Stimulated activated CD4-positive, alpha-beta T cell treated with anti-CD3 and anti-CD28 coated beads, TNF-alpha, amount 100 ng/mL, for 1 hour (primary cell): ENCODE measurements at regions not wholly inside any gene's neighbourhood (a gene's known extent, or its start where the extent isn't known, plus 50 kb on each side); places are given as distances from the start of the nearest gene placed in this dataset.
"Not testable (repeated sequence)": the region's sequence is repeated elsewhere in the genome, so short reads cannot be mapped to it uniquely, and the experiment has no call there.

Experiments
- DNase-seq, 3 donors: peaks; one replicate each; pipeline ENCODE4 v3.0.0-alpha.2; 2020; ENCODE audit warnings: low read depth in 3 of 3, low spot score in 1 of 3

DNA sequence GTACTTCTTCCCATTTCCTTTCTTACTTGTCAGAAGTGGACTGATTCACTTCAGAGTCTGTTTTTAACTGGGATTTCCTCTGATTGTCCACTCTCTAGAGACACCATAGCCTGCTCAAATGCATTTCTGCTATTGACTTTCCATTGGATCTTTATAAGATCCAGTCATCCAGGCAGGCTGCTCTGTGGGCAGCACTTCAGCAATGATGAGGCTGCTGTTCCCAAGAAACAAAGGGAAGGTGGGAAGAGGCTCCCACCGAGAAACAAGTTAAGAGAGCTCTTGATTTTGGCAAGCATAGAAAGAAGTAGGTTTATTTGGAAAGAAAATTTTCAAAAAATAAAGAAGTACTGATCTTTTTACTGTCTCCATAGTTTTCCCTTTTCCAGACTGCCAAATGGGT is 125.8 kb upstream of the STARD13 start:
- DNase-seq = no peak

DNA sequence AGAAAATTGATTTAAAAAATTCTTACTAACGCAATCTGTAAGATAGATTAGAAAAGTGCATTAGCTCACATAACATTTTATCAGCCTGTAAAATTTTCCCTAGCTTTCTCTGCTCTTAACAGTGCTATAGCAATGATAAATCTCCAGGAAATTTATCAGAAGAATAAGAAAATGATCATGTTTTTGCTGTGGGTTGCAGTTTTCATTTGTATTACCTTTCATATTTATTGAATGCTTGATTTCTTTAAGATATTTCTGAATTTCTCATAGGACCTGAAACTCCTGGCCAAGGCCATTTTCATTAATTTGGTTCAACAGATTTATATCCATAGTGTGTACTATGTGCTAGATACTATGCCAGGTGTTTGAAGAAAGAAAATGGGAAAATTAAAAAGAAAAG is 130.3 kb upstream of the STARD13 start:
- no peak for DNase-seq

DNA sequence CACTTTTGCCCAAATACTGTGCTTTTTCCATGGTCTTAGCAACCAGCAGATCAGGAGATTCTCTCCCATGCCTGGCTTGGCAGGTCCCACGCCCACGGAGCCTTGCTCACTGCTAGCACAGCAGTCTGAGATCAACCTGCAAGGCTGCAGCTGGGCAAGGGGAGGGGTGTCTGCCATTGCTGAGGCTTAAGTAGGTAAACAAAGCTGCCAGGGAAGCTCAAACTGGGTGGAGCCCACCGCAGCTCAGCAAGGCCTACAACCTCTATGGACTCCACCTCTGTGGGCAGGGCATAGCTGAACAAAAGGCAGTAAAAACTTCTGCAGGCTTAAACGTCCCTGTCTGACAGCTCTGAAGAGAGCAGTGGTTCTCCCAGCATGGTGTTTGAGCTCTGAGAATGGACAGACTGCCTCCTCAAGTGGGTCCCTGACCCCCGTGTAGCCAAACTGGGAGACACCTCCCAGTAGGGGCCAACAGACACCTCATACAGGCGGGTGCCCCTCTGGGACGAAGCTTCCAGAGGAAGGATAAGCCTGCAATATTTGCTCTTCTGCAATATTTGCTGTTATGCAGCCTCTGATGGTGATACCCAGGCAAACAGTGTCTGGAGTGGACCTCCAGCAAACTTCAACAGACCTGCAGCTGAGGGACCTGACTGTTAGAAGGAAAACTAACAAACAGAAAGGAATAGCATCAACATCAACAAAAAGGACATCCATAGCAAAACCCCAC is 132.8 kb upstream of the STARD13 start:
- DNase-seq = not testable (repeated sequence)

DNA sequence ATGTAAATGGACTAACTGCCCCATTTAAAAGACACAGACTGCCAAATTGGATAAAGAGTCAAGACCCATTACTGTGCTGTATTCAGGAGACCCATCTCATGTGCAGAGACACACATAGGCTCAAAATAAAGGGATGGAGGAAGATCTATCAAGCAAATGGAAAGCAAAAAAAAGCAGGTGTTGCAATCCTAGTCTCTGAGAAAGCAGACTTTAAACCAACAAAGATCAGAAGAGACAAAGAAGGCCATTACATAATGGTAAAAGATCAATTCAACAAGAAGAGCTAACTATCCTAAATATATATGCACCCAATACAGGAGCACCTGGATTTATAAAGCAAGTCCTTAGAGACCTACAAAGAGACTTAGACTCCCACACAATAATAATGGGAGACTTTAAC is 134.6 kb upstream of the STARD13 start:
- DNase-seq = not testable (repeated sequence)

DNA sequence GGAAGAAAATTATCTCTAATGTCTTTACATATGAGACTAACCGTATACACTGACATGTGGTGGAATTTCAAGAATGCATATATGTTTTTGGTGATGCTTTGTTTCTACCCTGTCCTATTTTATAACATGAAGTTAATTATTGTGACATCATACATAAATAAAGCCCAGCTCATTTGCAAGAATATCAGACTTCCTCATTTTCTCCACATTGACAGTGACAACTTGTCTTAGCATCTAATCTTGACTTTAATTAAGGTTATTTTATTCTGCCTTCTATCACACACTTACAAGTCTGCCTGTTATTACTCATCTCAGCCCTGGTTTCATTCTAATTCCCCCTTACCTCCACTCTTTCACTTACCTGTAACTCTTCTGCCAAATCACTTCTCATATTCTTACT is 140.6 kb upstream of the STARD13 start:
- no peak for DNase-seq

DNA sequence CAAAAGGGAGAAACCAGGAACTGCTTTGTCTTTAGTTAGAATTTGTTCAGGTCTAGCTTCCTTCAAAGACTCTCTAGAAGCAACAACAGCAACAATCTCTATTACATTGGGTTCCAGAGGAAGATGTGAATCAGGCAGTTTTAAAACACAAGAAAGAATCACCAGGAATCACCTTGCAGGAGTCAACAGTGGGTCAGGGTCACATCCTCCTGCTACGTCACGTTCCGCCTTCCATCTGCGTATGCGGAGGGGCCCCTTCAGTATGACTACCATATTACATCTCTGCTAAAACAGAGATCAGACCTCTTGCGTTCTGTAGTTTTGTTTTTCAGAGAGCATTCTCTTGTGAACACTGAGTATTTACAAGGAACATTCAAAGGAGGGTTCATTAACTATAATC is 147.8 kb upstream of the STARD13 start:
- no peak for DNase-seq

DNA sequence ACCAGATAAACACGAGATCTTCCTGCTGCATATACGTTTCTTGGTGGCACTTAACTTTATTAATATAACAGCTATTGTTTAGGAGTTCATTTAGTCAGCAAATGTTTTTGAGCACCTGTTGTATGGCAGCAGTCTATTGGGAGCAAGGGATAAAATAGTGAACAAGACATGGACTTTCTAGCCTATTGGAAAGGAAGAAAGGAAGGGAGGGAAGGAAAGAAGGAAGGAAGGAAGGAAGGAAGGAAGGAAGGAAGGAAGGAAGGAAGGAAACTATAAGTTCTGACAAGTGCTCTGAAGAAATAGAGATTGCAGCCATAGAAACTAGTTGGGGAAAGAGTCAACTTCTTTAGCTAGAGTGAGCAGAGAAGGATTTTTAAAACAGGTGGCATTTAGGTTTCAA is 149.1 kb upstream of the STARD13 start:
- no peak for DNase-seq

DNA sequence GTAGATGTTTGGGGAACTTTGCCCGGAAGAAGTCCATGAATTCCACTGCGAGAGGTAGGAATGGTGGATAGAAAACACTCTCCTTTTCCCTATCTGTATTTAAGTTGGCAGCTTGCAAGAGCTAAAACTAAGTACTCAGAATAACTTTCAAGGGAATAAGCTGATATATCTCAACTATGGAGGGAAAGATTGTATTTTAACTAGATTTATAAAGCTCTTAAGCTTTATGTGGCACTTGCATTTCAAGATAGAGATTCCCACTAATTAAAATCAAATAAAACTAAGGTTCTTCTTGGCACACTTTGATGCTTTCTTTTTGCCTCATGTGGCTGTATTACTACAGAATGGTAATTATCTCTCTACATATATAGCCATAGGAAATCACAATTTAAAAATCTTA is 149.7 kb upstream of the STARD13 start:
- no peak for DNase-seq

DNA sequence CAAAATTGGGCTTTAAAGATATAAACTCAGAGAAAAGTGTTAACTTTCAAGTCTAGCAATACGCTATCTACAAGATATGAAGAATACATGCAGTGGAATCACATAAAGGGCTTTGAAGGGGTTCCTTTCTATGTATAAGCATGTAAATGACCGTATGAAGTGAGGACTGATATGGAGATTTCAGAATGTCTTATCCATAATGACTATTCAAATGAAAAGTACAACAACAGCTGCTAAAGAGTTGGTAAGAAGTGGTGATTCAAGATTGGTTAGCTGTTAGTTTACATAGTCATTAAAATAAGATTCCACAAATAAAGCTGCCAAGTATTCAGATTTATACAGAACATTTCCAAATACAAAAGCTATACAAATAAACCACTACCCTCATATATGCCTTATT is 153.4 kb upstream of the STARD13 start:
- DNase-seq = no peak

DNA sequence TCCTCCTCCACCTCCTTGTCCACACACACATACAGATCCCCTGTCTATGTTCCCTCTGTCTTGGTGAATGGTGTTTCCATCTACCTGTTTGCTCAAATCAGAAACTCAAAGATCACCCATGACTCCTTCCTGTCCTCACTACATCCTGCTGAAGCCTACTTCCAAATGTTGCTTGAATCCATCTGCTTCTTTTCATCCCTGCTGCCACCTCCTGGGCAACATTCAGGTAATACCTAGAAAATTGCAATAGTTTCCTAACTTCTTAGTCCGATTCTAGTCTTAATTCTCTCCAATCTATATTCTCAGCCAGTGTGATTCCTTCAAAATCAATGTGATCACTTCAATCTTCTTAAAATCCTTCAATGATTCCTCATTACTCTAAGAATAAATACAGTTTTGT is 155.5 kb upstream of the STARD13 start:
- DNase-seq = no peak

DNA sequence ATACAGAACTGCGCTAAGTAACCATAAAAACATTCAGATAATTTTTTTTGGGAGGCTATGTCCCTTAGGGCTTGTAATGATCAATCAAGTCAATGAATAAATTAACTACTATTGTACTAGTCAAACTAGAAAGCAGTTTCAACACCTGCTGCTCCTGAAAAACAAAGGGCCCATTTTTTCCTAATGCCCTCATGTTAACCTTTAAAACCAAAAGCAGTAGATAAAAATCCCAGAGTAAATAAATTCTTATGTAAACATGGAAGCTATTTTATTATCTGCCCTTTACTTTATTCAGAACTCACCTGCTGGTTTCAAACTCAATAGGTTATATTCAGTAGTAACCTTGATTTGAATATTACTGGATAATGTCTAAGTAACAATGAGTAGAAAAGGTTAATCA is 159.5 kb upstream of the STARD13 start:
- no peak for DNase-seq

DNA sequence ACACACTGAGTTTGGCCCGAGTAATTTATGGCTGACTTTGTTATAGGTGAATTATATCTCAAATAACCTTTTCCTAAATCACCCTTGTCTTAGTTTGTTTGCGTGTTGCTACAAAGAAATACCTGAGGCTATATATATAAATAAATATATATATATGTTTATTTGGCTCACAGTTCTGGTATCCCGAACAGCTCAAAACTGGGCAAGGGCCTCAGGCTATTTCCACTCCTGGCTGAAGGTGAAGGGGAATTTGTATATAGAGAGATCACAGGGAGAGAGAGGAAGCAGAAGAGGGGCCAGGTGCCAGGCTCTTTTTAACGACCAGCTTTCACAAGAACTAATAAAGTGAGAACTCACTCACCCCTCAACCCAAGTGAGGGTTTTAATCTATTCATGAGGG is 159.9 kb upstream of the STARD13 start:
- no peak for DNase-seq

DNA sequence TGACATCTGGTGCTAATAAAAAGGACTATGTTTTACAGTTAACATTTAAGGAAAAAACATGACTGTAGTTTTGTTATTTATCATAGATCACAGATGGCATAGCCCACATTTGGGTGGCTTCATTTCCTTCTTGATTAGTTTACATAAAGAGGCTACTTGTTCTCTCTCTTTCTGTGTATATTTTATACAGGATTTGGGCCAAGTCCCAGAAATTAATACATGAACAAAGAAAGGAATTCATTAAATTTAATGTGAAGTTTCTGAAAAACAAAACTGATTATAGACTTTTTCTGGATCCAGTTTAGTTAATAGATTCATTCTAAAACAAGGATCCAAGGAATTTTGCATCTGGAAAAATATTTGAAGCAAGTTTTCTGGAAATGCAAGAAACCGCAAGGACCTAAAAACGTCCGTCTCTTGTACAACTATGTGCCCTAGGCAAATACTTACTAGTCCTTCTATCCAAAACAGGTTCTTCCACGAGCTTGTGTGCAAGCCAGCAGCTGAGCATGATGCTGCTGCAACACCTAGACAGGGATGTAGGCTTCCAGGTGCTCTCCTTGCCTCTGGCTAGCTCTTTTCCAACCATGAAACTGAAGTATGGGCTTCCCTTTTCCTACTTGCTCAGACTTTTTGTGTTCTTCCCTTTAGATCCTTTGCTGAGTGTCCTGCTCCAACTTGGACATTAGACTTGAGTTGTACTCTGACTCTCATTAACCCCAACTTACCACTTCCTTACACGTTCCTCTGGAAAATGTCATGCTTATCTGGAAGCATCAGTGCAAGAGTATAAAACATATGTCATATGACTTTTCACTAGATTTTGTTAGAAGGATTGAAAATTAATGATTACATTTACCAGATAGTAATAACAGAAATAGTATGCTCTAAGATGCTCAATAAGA is 161.5 kb upstream of the STARD13 start:
- no peak for DNase-seq

DNA sequence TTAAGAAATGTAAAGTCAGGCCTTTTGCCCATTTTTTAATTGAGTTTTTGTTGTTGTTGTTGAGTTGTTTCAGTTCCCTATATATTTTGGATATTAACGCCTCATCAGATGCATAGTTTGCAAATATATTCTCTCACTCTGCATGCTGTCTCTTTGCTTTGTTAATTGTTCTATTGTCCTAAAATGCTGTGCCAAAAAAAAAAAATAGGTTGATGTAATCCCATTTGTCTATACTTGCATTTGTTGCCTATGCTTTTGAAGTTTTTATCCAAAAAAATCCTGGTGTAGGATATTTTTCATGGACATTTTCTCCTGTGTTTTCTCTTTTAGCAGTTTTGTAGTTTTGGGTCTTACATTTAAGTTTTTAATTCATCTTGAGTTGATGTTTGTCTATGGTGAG is 163.3 kb upstream of the STARD13 start:
- DNase-seq = no peak

DNA sequence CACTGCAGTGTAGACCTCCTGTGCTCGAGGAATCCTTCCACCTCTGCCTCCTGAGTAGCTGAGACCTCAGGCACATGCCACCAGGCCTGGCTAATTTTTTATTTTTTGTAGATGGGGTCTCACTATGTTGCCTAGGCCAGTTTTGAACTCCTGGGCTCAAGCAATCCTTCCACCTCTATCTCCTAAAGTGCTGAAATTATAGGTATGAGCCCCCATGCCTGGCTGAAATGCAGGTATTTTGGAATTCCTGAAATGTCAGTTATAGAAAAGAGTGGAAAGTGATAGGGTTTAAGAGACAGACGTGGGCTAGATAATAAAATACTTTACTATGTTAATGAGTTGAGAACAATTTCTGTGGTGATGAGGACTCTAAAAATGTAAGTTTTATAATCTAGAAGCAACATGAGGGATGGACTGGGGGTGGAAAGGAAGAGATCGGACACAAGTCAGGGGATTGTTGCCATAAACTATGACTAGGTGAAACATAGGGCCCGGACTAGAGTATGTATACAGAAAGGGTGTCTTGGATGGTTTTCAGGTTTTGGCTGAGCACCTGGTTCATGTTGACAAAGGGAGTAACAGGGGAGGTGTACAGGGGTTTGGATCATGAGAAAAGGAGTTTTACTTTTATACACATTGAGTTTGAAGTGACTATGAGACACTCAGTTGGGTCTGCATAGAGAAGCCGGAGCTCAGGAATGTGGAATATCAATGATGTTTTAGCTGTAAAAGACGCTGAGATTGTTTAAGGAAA is 165.6 kb upstream of the STARD13 start:
- DNase-seq = no peak

DNA sequence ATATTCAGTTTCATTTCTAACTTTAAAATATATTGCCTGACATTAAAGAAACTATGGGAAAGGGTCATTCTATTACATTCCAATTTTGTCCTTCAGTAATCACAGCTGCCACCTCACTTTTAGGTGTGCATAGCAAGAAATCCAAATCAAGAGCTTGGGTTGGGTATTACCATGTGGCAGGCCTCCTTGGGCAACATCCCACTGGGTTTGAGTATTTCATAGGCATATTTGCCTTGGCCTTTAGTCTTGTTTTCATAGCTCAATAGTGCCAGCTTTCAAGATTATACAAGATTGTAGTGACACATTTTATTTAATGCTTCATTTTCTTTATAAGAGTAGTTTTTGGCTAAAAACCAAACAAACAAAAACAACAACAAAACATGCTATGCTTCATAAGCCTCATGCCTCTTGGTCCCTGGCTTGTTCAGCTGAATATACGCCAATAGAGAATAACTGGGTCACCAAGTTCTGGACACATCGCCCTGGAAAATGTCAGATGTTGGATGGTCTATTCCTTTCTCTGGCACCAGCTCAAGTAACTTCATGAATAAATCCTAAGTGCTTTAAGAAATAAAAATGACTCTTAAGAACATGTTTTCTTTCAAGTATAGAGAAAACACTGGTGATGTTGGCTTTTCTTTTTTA is 167.4 kb upstream of the STARD13 start:
- DNase-seq = no peak

DNA sequence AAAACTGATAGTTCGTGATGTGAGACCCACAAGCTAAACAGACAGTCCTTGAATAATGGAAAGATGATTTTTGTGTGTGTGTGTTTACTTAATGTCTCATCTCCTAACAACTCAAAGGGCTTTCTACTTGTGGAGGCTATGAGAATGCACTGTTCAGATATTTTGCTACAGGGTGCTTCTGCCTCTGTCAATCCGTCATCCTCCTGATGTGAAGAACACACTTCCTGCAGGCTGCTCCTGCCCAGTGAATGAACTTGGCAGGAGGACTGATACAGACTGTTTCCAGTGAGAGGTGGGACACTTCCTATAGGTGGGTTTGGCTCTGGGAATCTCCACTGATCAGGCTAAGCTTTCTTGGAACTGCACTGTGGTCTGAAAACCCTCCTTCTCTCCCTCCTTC is 168.4 kb upstream of the STARD13 start:
- no peak for DNase-seq

DNA sequence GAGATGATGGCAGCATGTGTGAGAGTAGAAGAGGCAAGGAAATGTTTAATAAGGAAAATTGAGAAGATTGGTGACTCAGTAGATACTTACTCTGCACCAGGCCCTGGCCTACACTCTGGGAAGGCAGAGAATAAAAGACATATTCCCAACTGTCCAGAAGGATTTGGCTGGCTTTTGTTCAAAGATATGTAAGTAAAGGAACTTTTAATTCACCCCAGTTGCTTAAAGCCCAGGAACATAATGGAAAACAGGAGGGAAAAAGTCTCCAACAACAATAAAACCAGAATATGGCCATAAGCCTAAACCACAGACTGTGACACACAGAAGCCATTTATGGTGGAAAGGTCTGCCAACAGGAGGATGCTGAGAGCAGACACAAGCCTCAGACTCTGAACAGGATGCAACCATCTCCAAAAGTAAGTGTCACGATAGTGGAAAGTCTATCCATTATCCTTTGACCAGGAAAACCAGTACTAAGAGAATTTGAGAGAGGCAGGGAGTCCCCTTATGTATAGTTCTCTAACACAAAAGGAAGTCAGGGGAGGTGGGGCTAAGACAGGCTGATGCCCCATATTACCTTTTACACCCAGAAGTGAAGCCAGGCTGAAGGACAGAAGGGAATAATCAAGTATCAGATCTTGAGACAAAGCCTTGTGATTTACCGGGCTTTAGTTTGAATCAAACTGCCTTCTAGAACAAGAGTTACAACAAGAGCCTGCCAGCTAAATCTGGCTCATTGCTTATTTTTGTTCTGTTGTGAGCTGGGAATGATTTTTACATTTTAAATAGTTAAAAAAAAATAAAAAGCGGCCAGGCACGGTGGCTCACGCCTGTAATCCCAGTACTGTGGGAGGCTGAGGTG is 169.5 kb upstream of the STARD13 start:
- DNase-seq = no peak

DNA sequence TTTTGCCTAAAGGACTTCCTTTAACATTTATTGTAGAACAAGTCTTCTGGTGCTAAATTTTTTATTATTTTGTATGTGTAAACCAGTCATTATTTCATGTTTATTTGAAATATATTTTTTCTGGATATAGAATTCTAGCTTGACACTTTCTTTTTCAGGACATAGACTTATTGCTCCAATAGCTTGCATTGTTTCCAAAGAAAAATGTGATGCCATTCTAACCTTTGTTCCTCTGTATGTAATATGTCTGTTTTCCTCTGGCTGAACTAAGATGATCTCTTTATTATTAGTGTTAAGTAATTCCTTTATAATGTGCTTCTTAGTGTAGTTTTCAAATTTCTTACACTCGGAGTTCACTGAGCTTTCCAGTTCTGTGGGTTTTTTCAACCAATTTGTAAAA is 174.1 kb upstream of the STARD13 start:
- no peak for DNase-seq

DNA sequence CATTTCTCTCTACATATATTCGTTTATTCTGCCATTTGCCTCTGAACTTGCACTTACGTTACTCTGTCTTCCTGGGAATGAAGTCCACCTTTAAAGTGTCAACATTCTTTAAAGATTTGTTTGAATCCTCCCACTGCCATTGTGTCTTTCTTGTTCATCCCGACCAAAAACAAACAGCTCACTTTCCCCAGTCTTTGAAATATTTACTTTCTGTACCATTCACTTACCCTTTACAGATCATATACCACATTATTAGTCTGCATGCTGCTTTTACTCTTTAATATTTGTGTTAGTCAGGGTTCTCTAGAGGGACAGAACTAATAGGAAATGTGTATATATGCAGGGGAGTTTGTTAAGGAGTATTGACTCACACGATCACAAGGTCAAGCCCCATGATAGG is 176.6 kb upstream of the STARD13 start:
- no peak for DNase-seq
